Fibroblast of mammary gland (primary cell): ENCODE measurements at regions not wholly inside any gene's neighbourhood (a gene's known extent, or its start where the extent isn't known, plus 50 kb on each side); places are given as distances from the start of the nearest gene placed in this dataset.
"Not testable (repeated sequence)": the region's sequence is repeated elsewhere in the genome, so short reads cannot be mapped to it uniquely, and the experiment has no call there.

Experiments used
- DNase-seq: peaks from one replicate; pipeline ENCODE4 v3.0.0-alpha.2; 2010; ENCODE audit warnings: low read depth
- H3K4me3 ChIP-seq: 2 replicates; pipeline ENCODE4 v1.5.1; 2011; ENCODE audit warnings: low read depth, mild to moderate bottlenecking, low read length, moderate library complexity; ENCODE audit not compliant: control insufficient read depth
- TF ChIP-seq, protein P1 (sequence below): conservative IDR thresholded peaks from 2 replicates; pipeline ENCODE4 v1.5.1; 2011; ENCODE audit warnings: low read depth, low read length, inconsistent platforms; ENCODE audit not compliant: control insufficient read depth, insufficient read depth

DNA sequence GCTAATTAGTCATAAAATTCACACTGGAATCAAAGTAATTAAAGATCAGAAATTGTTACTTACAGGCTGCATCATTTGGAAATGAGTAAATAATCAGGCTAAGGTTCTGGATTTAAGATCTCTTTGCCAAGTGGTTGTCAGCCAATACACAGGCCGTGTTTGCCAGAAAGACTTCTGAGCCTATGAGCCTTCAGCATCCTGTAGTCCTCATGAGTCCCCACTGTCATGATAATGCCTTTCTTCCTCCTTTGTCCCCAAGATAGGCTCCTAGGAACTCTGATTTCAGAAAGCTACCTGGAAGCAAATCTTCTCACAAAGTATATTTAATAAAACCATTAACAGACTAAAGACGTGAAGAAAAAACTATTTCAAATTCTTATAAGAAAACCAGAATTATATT lies 810.5 kb downstream of the DNAH5 start:
- TF ChIP-seq, protein P1, sequence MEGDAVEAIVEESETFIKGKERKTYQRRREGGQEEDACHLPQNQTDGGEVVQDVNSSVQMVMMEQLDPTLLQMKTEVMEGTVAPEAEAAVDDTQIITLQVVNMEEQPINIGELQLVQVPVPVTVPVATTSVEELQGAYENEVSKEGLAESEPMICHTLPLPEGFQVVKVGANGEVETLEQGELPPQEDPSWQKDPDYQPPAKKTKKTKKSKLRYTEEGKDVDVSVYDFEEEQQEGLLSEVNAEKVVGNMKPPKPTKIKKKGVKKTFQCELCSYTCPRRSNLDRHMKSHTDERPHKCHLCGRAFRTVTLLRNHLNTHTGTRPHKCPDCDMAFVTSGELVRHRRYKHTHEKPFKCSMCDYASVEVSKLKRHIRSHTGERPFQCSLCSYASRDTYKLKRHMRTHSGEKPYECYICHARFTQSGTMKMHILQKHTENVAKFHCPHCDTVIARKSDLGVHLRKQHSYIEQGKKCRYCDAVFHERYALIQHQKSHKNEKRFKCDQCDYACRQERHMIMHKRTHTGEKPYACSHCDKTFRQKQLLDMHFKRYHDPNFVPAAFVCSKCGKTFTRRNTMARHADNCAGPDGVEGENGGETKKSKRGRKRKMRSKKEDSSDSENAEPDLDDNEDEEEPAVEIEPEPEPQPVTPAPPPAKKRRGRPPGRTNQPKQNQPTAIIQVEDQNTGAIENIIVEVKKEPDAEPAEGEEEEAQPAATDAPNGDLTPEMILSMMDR, result no peak

DNA sequence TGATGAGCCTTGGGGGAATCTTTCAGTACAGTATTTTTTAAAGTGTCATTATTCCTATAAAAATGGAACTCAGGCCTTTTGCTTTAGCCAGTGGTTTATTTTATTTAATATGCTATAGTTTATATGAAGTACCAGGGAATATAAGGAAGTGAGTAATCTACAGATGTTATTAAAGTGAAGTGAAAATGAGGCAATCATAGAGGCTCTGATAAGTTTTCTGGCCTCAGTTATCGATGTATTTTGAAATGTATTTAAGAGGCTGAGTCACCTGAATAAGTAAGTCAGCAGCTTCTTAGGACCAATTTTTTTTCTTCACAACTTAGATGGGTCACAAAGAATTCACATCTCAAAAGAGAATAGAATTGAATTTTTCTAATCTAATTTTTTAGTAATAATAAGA lies 829.0 kb downstream of the DNAH5 start:
- TF ChIP-seq, protein P1, result no peak
- DNase-seq, result no peak
- no peak overlapping the region for H3K4me3 ChIP-seq

More for the DNA sequence above, 810.5 kb downstream of the DNAH5 start:
- no peak overlapping the region for H3K4me3 ChIP-seq
- no peak for DNase-seq

DNA sequence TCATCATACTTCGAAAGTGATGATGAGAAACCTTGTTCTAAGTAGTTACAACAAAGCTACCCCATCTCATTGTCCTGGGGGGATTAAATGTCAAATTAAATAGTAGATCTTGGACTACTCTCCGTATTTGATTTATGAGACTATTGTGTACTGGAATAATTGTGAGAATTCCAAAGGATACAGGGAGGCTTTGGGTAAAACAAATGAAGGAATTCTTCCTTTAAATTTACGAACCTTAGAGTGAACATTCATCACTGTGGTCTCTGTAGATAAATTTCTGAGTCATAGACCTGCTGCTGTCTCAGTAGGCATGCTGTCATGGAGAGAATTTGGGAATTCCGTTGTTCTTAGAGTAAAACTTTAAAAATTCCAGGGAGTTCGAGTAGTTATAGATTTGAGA lies 836.2 kb downstream of the DNAH5 start:
- DNase-seq, result no peak
- H3K4me3 ChIP-seq, result no peak overlapping the region
- TF ChIP-seq, protein P1, result no peak

DNA sequence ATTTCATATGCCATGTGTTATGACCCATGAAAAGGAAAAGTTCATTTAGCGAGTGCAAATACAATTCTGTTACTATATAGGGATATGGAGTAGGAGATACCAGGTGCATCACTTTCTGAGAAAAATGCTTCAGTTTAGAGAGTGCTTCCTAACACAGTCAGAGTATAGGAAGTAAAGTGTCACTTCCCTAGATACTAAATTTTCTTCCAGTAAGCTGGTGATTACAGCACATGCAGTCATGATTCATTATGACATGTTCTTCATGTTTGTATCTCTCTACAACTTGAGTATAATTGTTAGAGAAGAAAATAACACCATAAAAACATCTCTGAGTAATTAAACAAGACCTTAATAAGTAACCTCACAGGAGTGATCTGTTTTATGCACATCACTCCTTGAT lies 837.0 kb downstream of the DNAH5 start:
- TF ChIP-seq, protein P1, result no peak
- no peak overlapping the region for H3K4me3 ChIP-seq
- DNase-seq, result no peak

DNA sequence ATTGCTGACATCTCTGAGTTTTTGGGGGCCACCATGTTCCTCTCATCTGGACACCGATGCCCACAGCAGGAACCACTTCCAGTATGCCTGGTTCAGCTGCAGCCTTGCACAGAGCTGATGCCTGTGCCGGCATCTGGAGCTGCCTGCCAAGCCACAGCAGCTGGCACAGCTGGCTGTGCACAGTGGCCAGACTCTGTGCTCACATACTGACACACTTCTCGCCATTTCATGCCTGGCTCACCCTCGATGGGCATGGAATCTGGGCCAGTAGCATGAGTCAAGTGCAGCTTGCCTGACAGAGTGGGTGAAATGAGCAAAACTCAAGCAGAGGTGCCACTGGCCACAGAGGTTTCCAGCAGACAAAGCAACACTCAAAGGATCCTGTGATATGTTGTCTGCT lies 863.4 kb downstream of the DNAH5 start:
- TF ChIP-seq, protein P1, result no peak
- no peak for DNase-seq
- H3K4me3 ChIP-seq, result no peak overlapping the region

DNA sequence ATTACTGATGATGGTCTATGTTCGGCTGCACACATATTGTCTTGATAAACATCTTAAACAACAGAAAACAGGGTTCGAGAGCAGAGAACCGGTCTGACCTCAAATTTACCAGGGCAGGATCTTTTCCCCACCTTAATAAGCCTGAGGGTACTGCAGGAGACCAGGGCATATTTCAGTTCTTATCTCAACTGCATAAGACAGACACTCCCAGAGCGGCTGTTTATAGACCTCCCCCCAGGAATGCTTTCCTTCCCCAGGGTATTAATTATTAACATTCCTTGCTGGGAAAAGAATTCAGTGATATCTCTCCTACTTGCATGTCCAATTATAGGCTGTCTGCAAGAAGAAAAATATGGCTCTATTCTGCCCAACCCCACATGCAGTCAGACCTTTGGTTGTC lies 871.6 kb downstream of the DNAH5 start:
- not testable (repeated sequence) for H3K4me3 ChIP-seq, DNase-seq

DNA sequence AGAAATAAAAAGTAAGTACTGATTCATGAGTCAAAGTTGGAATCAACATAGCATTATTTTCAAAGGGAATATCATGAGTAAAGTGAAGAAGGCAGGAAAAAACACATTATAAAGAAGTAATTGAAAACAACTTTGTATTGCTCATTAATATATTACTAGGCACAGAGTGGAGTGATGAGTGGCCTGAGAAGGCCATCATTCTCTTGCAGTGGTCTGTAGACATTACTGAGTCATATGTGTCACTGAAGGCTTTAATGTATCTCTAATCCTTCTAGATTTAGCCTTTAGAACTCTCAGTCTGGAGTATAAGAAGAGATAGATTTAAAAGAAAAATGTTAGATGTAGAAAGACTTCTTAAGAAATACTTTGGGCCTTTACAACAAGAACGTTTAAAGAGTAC lies 881.4 kb downstream of the DNAH5 start:
- TF ChIP-seq, protein P1, result no peak
- no peak for DNase-seq
- no peak overlapping the region for H3K4me3 ChIP-seq
